Neural crest cell (in vitro differentiated cells): ENCODE measurements at regions not wholly inside any gene's neighbourhood (a gene's known extent, or its start where the extent isn't known, plus 50 kb on each side); places are given as distances from the start of the nearest gene placed in this dataset.

Experiments used
- DNase-seq: peaks from one replicate; pipeline ENCODE4 v3.0.0; 2021; ENCODE audit warnings: low read depth, mixed read lengths, low spot score
- H3K27ac Mint-ChIP-seq: one replicate; pipeline ENCODE4 v1.8.0; 2021; ENCODE audit warnings: mild to moderate bottlenecking, mixed read lengths; ENCODE audit not compliant: unreplicated experiment
- H3K27me3 Mint-ChIP-seq: 2 replicates; pipeline ENCODE4 v1.8.0; 2021; ENCODE audit warnings: low read depth, mild to moderate bottlenecking, mixed read lengths
- H3K36me3 Mint-ChIP-seq: 2 replicates; pipeline ENCODE4 v1.8.0; 2021; ENCODE audit warnings: low read depth, mild to moderate bottlenecking, mixed read lengths
- H3K4me1 Mint-ChIP-seq: 2 replicates; pipeline ENCODE4 v1.8.0; 2021; ENCODE audit warnings: mixed read lengths
- H3K4me3 Mint-ChIP-seq: one replicate; pipeline ENCODE4 v1.8.0; 2021; ENCODE audit warnings: mild to moderate bottlenecking, mixed read lengths
- H3K9me3 Mint-ChIP-seq: 2 replicates; pipeline ENCODE4 v1.8.0; 2021; ENCODE audit warnings: mixed read lengths
- CTCF ChIP-seq: fragments of 200-600 bp; sonication (generic); conservative IDR thresholded peaks from 2 replicates; pipeline ENCODE4 v1.5.0; 2021; ENCODE audit warnings: antibody characterized with exemption, mild to moderate bottlenecking

- Mint-ChIP-seq H3K4me1 (peaks cover 3% of the 10 kb centered on the region), H3K27ac (no peak overlapping the region), H3K4me3 (no peak overlapping the region), H3K36me3 (no peaks in the 10 kb centered on the region), H3K27me3 (no peaks in the 10 kb centered on the region), H3K9me3 (peaks cover 7% of the 10 kb centered on the region)
- DNase-seq = no peak
- TF ChIP-seq CTCF = no peak
These were observed 185.1 kb downstream of the CLIC5 start for GRCh38 chr6:45830441-45831139.

DNA sequence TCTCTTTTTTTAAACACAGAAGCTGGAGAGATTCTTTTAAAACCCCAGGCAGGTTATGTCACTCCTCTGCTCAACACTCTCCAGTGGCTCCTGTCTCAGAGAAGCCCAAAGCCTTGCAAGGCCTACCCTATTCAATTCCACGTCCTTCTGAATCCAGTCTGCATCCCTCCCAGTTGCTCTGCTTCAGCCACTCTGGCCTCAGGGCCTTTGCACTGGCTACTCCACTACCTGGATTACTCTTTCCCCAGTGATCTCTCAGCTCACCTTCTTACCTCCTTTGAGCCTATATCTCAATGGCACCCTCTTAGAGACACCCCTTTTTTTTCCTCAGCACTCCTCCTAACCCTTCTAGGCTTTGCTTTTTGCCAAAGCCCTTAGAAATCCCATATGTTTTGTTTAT is 185.8 kb downstream of the CLIC5 start:
- Mint-ChIP-seq H3K9me3 (peaks cover 7% of the 10 kb centered on the region), H3K36me3 (no peaks in the 10 kb centered on the region), H3K27ac (no peak overlapping the region), H3K27me3 (no peaks in the 10 kb centered on the region), H3K4me1 (peaks cover 3% of the 10 kb centered on the region), H3K4me3 (no peak overlapping the region)
- no peak for DNase-seq
- no peak for TF ChIP-seq CTCF

- H3K27me3 Mint-ChIP-seq = no peaks in the 10 kb centered on the region
- no peak for DNase-seq
- H3K36me3 Mint-ChIP-seq = no peaks in the 10 kb centered on the region
- peaks cover 7% of the 10 kb centered on the region for H3K9me3 Mint-ChIP-seq
- peaks cover 3% of the 10 kb centered on the region for H3K4me1 Mint-ChIP-seq
- H3K4me3 Mint-ChIP-seq = no peak overlapping the region
- peak overlapping the region; percentile 28 for H3K27ac Mint-ChIP-seq
- TF ChIP-seq CTCF = no peak
These were observed 187.6 kb downstream of the CLIC5 start for GRCh38 chr6:45827952-45828530.

- peaks cover 2% of the 10 kb centered on the region for H3K36me3 Mint-ChIP-seq
- H3K4me1 Mint-ChIP-seq = no peaks in the 10 kb centered on the region
- no peak overlapping the region for H3K27ac Mint-ChIP-seq
These were observed 192.8 kb downstream of the CLIC5 start for GRCh38 chr6:45822873-45823272.

DNA sequence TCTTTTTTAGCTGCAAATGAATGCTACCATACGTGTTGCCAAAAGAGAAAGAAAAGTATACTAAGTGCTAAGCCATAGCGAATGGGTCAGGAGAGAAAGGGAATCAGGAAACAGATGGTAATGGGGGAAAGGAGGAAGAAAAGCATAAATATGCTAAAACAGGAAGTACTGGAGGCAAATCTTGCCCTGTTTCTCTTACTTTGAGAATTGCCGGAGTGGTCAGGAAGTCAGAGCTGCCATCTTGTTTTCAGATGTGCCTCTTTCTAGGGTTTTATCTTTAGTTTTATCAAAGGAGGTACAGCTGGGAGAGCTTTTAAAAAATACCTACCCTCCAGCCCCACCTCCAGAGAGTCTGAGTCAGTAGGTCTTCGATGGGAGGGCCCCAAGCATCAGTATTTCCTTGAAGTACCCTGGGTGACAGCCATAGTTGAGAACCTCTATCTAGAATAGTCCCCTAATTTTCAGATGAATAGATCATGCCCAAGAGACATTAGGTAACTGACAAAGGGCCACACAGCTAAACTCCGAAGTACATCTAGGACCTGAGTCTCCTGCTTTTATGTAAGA is 193.3 kb downstream of the CLIC5 start:
- no peaks in the 10 kb centered on the region for H3K27me3 Mint-ChIP-seq
- peaks cover 10% of the 10 kb centered on the region for H3K9me3 Mint-ChIP-seq
- no peak for TF ChIP-seq CTCF
- H3K4me1 Mint-ChIP-seq = no peaks in the 10 kb centered on the region
- DNase-seq = no peak
- no peak overlapping the region for H3K4me3 Mint-ChIP-seq
- H3K36me3 Mint-ChIP-seq = peaks cover 2% of the 10 kb centered on the region
- peak overlapping the region; percentile 19 for H3K27ac Mint-ChIP-seq

More at GRCh38 chr6:45822873-45823272, 192.8 kb downstream of the CLIC5 start:
- H3K9me3 Mint-ChIP-seq = peaks cover 10% of the 10 kb centered on the region
- no peak overlapping the region for H3K4me3 Mint-ChIP-seq
- no peaks in the 10 kb centered on the region for H3K27me3 Mint-ChIP-seq
- DNase-seq = no peak
- TF ChIP-seq CTCF = no peak
